Uterus (tissue), 3 donors: ENCODE measurements at regions not wholly inside any gene's neighbourhood (a gene's known extent, or its start where the extent isn't known, plus 50 kb on each side); places are given as distances from the start of the nearest gene placed in this dataset.

Experiments
- DNase-seq, 2 donors: peaks; one replicate each; pipeline ENCODE4 v3.0.0-alpha.2; 2019 to 2020
- H3K27ac ChIP-seq, 2 donors: fragments of 200-600 bp; sonication (generic); 1 replicate in 1 of 2; 2 replicates in 1 of 2; pipeline ENCODE4 v1.5.1; 2016 to 2018
- H3K27me3 ChIP-seq, 2 donors: fragments of 200-600 bp; sonication (generic); one replicate each; pipeline ENCODE4 v1.5.1; 2018 to 2019; ENCODE audit warnings: control low read depth in 1 of 2
- H3K36me3 ChIP-seq, 2 donors: fragments of 200-600 bp; sonication (generic); one replicate each; pipeline ENCODE4 v1.5.1; 2019; ENCODE audit warnings: control low read depth in 1 of 2
- H3K4me1 ChIP-seq, 2 donors: fragments of 200-600 bp; sonication (generic); one replicate each; pipeline ENCODE4 v1.5.1; 2018 to 2019; ENCODE audit warnings: control low read depth in 1 of 2
- H3K4me3 ChIP-seq, 2 donors: fragments of 200-600 bp; sonication (generic); 1 replicate in 1 of 2; 2 replicates in 1 of 2; pipeline ENCODE4 v1.5.1; 2018 to 2019; ENCODE audit warnings: mild to moderate bottlenecking in 1 of 2
- H3K9me3 ChIP-seq, 2 donors: fragments of 200-600 bp; sonication (generic); one replicate each; pipeline ENCODE4 v1.5.1; 2019; ENCODE audit warnings: control low read depth in 1 of 2
- POLR2A ChIP-seq, 2 donors: fragments of 450-650 bp; IDR thresholded peaks; one replicate each; pipeline ENCODE4 v1.6.1; 2016; ENCODE audit warnings: antibody characterized with exemption in 2 of 2, mild to moderate bottlenecking in 1 of 2, moderate library complexity in 1 of 2
- intact Hi-C: fragments of 100-400 bp; cut with DNase I; formaldehyde crosslinking; loops from one replicate; pipeline ENCODE4 v1.15.1; 2023; ENCODE audit warnings: low total_unique reads
- TF ChIP-seq, protein P1 (sequence below), 4 experiments: fragments of 200-600 bp in 2 of 4; fragments of 450-650 bp in 2 of 4; sonication (generic) in 2 of 4; IDR thresholded peaks; one replicate each; pipeline ENCODE4 v1.5.1; 2016 to 2019; ENCODE audit warnings: antibody characterized with exemption in 4 of 4, mild to moderate bottlenecking in 2 of 4, moderate library complexity in 1 of 4
- donor health status: DM: yes; HTN: yes; CAD: no.

DNA sequence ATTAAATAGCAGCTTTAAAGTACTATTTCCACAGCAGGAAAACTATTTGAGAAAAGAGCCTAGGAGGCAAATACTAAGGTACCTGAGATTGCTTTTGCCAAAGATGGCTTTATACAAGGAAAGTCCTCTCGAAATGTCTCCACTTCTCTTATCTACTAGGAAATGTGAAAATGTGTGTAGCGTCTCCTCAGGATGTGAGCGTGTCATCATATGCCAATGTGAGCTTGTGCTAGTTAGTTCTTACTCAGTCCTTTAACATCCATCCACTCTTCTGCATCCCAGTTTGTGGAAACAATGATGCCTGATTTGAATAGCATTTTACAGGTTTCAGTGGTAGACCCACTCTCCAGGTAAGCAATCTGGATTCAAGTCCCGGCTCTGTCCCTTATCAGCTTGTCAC, 421.0 kb downstream of the DYNC2H1 start:
- intact Hi-C loops, result no loop called here
- no peaks in the 10 kb centered on the region for H3K9me3 ChIP-seq
- H3K27me3 ChIP-seq, result no peaks in the 10 kb centered on the region
- no peaks in the 10 kb centered on the region for H3K36me3 ChIP-seq
- no peaks in the 10 kb centered on the region for H3K4me1 ChIP-seq
- no peak overlapping the region for H3K27ac ChIP-seq
- no peak overlapping the region for H3K4me3 ChIP-seq
- TF ChIP-seq POLR2A (IDR thresholded peaks at IDR 0.05), result no peak
- TF ChIP-seq, protein P1, sequence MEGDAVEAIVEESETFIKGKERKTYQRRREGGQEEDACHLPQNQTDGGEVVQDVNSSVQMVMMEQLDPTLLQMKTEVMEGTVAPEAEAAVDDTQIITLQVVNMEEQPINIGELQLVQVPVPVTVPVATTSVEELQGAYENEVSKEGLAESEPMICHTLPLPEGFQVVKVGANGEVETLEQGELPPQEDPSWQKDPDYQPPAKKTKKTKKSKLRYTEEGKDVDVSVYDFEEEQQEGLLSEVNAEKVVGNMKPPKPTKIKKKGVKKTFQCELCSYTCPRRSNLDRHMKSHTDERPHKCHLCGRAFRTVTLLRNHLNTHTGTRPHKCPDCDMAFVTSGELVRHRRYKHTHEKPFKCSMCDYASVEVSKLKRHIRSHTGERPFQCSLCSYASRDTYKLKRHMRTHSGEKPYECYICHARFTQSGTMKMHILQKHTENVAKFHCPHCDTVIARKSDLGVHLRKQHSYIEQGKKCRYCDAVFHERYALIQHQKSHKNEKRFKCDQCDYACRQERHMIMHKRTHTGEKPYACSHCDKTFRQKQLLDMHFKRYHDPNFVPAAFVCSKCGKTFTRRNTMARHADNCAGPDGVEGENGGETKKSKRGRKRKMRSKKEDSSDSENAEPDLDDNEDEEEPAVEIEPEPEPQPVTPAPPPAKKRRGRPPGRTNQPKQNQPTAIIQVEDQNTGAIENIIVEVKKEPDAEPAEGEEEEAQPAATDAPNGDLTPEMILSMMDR (IDR thresholded peaks at IDR 0.05), result no peak
- no peak for DNase-seq

GRCh38 chr11:103532133-103532788, 423.0 kb downstream of the DYNC2H1 start:
- TF ChIP-seq, protein P1 (IDR thresholded peaks at IDR 0.05), result no peak
- H3K36me3 ChIP-seq, result no peaks in the 10 kb centered on the region
- intact Hi-C loops, result no loop called here

GRCh38 chr11:103534191-103534590, 425.0 kb downstream of the DYNC2H1 start:
- intact Hi-C loops, result no loop called here
- Histone ChIP-seq H3K4me3 (no peak overlapping the region), H3K36me3 (no peaks in the 10 kb centered on the region), H3K27ac (no peak overlapping the region), H3K4me1 (no peaks in the 10 kb centered on the region), H3K27me3 (no peaks in the 10 kb centered on the region), H3K9me3 (no peaks in the 10 kb centered on the region)
- TF ChIP-seq, protein P1 (IDR thresholded peaks at IDR 0.05), result no peak
- no peak for TF ChIP-seq POLR2A (IDR thresholded peaks at IDR 0.05)
- no peak for DNase-seq

More at GRCh38 chr11:103532133-103532788, 423.0 kb downstream of the DYNC2H1 start:
- Histone ChIP-seq H3K4me1 (no peaks in the 10 kb centered on the region), H3K4me3 (no peak overlapping the region), H3K9me3 (no peaks in the 10 kb centered on the region), H3K27ac (no peak overlapping the region), H3K27me3 (no peaks in the 10 kb centered on the region)
- DNase-seq, result no peak

- Histone ChIP-seq H3K4me1 (no peaks in the 10 kb centered on the region), H3K9me3 (no peaks in the 10 kb centered on the region), H3K27me3 (no peaks in the 10 kb centered on the region), H3K36me3 (no peaks in the 10 kb centered on the region), H3K4me3 (no peak overlapping the region), H3K27ac (no peak overlapping the region)
- TF ChIP-seq POLR2A (IDR thresholded peaks at IDR 0.05), result no peak
- TF ChIP-seq, protein P1 (IDR thresholded peaks at IDR 0.05), result no peak
- DNase-seq, result no peak
- intact Hi-C loops, result no loop called here
Observed at GRCh38 chr11:103534959-103535358, 425.7 kb downstream of the DYNC2H1 start.

GRCh38 chr11:103536335-103536722, 427.1 kb downstream of the DYNC2H1 start:
- DNase-seq, result no peak
- Histone ChIP-seq H3K27ac (no peak overlapping the region), H3K4me1 (no peaks in the 10 kb centered on the region), H3K36me3 (no peaks in the 10 kb centered on the region), H3K4me3 (no peak overlapping the region), H3K27me3 (no peaks in the 10 kb centered on the region), H3K9me3 (no peaks in the 10 kb centered on the region)
- intact Hi-C loops, result no loop called here
- no peak for TF ChIP-seq POLR2A (IDR thresholded peaks at IDR 0.05)
- TF ChIP-seq, protein P1 (IDR thresholded peaks at IDR 0.05), result no peak
